ENCODE measurements at regions not wholly inside any gene's neighbourhood (a gene's known extent, or its start where the extent isn't known, plus 50 kb on each side); places are given as distances from the start of the nearest gene placed in this dataset.

DNA sequence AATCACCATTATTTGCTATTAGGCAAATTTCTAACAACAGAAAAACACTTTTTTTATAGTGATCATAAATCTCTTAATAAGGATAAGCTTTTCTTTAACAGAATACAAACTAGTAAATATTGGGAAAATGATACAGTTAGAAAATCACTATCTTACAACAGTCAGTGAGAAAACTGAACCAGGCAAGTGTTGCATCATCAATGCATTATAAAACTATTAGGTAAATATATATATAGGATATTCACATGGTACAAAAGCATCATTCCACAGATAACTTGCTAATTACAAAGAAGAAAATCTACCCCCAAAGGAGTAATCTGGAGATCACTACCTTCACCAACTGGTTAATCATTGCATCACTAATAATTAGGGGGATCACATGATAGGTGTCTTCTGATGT lies 652.1 kb downstream of the HACE1 start:
- DNase-seq (ENCODE audit: low spot score) = no peak

DNA sequence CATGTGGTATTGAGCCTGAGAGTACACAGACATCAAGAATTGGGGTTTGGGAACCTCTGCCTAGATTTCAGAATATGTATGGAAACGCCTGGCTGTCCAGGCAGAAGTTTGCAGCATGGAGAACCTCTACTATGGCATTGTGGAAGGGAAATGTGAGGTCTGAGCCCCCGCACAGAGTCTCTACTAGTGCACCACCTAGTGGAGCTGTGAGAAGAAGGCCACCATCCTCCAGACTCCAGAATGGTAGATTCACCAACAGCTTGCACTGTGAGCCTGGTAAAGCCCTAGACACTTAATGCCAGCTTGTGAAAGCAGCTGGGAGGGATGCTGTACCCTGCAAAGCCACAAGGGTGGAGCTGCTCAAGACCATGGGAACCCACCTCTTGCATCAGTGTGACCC lies 658.2 kb downstream of the HACE1 start:
- no peak for DNase-seq (ENCODE audit: low spot score)

DNA sequence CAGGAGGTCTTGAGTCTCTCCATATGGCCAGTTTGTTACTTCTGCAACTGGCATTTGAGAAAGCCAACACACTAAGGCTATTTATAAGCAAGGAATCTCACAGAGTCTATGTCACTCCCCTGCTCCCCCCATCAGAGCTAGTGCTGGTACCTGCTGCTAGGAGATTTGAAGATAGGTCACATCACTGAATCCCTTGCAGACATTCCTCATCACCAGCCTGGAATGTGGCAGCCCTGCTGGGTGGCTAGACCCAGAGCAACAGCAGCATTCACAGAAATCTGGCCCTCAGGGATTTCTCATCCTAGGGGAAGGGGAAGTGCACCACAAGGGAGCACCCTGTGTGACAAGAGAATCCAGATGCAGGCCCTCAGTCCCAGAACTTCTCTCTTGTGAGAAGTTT lies 672.1 kb downstream of the HACE1 start:
- no peak for DNase-seq (ENCODE audit: low spot score)

DNA sequence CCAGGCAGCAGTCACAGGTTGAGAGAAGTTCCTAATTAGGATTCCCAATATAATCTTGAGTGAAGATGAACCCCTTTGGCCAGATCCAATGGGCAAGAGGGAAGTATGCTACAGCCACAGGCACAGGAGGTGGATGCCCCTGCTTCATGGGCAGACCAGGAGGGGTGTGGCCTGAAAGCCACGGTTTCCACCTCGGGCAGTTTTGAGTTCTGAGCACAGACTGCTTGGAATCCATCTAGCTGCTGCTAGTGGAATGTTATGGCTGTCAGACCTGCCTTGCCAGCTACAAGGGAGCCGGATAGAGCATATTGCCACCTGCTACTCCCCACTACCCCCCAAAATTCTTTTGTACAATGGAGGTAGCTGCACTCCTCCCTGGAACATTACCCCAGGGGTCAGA lies 672.9 kb downstream of the HACE1 start:
- no peak for DNase-seq (ENCODE audit: low spot score)

DNA sequence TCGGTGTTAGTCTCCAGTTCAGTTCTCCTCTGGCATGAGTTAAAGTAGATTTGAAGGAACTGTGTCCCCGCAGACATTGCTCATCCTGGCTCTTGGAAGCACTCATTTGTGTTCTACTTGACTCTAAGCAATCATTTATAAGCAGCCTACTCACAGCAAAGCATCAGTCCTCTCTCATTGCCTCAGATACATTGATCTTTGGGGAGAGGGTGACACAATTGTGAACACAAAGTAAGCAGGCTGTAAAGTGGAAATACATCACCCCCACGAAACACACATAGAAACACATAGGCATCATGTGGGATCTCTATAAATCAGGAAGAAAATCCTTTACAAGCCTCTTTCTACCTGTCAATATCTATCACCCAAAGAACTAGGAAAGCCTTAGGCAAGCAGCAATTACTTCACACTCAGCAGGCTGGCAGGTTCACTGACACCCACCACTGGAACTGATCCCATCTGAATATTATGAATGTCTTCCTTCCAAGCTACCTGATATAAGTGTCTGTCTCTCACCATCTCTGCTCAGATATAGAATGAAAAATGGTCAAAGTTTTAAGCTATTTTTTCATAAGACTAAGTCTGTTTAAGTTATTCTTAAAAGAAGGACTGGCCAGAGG lies 675.8 kb downstream of the HACE1 start:
- DNase-seq (ENCODE audit: low spot score) = no peak

DNA sequence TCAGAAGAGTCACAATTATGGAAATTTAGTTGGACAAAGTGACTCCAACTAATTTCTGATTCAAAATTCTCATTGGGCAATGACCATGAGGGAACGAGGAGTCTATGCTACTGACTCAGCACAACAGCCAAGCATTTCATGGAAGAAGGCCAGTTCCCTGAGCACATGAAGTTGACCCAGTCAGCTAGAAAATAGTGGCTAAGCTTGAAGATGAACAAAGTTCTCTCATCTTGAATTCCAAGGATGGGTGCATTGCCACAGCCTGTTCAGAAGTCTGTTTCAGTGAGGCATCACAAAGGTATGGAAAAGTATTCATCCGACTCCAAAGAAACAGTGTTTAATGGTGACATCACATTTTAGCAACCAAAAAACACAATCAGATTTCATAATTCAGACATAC lies 676.9 kb downstream of the HACE1 start:
- no peak for DNase-seq (ENCODE audit: low spot score)

DNA sequence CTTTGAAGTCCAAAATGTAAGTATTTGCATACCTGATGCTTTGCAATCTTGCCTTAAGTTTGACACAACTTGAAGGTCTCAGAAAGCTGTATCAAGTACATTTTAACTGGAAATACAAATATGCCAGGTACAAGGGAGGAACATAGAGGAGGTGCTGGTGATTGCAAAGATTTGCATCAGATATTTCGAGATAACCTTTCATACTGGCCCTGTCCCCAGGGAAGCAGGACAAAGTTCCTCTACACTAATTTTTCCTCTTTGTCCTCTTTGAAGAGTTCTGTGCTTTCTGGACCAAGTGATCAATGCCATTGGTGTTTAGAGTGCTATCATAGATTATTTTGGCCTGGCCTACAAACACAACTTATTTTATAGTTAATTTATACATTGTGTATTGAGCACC lies 686.1 kb downstream of the HACE1 start:
- no peak for DNase-seq (ENCODE audit: low spot score)

DNA sequence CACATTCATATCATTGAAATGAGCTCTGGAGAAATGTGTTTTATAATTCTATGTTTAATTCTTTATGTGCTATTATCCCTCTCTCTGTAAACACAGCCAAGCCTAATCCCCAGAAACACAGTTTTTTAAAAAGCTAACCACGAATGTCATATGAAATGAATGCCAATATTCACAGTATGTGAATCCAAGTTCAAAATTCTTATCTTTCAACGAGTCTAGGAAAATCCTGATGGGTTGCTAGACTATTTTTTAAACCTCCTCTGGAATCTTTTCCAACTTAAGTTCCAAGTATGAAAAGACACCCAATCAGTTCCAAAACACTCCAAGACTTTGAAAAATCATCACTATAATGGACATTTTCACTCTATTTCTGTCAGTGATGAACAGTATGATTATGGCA lies 689.3 kb downstream of the HACE1 start:
- DNase-seq (ENCODE audit: low spot score) = no peak

DNA sequence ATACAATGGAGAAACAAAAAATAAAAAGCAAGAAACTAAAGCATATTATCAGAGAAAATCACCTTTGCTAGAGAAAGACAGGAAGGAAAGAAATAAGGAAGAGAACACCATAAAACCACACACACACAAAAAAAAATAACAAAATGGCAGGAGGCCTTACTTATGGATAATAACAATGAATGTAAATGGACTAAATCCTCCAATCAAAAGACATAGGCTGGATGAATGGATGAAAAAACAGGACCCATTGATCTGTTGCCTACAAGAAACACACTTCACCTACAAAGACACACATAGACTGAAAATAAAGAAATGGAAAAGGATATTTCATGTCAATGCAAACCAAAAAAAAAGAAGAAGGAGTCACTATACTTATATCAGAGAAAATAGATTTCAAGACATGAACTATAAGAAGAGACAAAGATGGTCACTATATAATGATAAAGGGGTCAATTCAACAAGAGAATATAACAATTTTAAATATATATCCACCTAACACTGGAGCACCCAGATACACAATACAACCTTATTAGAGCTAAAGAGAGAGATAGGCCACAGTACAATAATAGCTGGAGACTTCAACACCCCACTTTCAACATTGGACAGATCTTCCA lies 693.6 kb downstream of the HACE1 start:
- DNase-seq (ENCODE audit: low spot score) = no peak

DNA sequence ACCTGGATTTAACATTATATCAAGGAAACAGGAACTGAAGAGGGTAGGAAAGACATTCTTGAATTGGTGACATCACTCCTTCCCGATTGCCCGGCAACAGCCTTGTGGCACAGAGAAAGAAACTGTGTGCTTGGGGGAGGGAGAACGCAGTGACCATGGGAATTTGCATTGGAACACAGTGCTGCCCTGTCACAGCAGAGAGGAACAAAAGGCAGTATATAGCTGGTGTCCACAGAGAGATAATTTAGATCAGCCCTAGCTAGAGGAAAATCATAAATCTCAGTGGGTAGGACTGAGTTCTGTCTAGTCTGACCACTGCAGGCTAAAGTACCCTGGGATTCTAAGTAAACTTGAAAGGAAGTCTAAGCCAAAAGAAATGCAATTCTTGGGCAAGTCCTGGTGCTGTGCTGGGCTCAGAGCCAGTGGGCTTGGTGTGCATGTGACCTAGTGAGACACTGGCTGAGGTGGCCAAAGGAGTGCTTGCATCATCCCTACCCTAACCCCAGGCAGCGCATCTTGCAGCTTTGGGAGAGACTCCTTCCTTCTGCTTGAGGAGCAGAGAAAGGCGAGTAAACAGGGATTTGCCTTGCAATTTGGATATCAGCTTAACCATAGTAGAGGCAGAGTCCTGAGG lies 697.6 kb downstream of the HACE1 start:
- no peak for DNase-seq (ENCODE audit: low spot score)

DNA sequence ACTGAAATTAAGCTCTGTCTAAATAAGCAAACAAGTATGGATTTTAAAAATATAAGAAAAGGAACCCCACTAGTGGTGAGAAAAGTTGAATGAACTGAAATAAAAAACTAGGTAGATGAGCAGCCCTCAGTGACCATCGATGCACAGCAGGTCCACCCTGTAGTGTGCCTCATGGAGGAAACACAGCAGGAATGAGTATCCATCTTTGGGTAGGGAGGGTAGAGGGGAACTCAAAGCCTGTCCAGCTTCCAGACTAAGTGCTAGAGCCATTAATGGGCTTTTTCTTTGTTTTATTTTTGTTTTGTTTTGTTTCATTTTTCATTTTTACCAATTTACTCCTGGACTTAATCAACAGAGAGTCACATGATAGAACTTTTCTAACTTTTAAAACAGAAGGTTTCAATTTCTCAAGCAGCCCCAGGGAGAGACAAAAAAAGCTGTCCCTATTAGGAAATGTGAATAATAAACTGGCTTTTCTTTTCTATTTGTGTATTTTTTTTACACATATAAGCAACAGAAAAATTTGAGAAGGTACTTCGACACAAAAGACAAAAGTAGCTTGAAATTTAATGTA lies 700.6 kb downstream of the HACE1 start:
- no peak for DNase-seq (ENCODE audit: low spot score)

DNA sequence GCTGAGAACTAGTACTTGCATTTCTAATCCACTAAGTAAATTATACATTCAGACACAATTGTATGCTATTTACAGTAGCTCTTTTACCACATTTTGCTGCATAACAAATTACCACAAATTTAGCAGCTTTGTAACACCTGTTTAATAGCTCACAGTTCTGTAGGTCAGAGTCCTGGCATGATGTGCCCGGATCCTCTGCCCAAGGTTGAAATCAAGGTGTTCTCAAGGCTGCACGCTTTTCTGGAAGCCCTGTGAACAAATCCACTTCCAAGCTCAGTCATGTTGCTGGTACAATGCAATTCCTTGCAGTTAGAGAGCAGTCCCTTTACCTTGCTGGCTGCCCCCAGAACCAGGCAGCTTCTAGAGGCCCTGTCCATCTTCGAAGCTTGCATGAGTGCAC lies 716.0 kb downstream of the HACE1 start:
- no peak for DNase-seq (ENCODE audit: low spot score)

DNA sequence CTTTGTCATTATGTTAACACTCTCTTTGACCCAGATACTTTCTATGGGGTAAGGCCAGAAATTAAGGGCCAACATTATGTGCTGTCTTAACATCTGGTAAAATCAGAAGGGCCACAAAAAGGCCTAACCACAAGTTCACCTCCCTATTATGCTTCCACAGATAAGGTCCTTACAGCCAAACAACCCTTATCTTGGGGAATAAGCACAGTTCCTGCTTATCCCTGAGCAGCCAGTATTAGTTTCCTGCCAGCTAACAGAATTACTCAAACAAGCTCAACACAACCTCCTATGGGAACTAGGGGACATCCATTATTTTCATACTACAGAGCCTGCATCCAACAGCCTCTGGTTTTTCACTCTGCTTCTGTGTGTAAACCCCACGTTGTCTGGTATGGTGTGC lies 724.8 kb downstream of the HACE1 start:
- DNase-seq (ENCODE audit: low spot score) = no peak

DNA sequence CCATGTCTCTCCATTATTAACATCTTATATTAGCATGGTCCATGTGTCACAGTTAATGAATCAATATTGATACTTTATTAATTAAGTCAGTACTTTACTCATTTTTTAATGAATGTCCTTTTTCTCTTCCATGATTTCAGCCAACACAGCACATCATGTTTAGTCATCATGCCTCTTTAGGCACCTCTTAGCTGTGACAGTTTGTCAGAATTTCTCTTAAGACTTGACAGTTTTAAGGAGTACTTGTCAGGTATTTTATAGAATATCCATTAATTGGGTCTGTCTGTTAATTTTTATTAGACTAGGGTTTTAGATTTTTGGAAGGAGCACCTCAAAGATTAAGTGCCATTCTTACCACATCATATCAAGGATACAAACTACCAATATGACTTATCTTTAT lies 729.4 kb downstream of the HACE1 start:
- DNase-seq (ENCODE audit: low spot score) = no peak

DNA sequence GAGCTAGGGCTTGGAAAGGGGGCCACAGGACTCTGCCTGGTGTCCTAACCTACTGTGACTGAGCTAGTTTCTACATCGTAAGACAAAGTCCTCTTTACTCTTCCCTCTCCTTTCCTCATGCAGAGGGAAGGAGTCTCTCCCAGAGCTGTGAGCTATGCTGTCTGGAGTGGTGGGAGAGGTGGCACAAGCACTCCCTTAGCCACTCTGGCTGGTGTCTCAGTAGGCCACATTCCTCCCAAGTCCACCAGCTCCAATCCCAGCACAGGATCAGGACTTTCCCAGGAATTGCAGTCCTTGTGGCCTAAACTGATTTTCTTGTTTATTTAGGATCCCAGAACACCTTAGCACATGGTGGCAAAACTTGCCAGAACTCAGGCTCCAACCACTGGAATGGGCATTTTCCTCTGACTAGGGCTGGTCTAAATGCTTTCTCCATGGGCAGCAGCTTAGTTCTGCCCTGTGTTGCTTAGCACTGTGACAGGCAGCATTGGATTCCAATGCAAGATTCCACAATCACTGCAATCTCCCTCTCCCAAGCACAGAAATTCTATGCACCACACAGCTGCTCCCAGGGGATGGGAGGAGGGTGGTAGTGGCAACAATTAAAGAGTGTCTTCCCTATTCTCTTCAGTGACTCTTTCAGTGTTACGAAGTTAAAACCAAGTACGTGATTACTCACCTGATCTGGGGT lies 733.3 kb downstream of the HACE1 start:
- no peak for DNase-seq (ENCODE audit: low spot score)

DNA sequence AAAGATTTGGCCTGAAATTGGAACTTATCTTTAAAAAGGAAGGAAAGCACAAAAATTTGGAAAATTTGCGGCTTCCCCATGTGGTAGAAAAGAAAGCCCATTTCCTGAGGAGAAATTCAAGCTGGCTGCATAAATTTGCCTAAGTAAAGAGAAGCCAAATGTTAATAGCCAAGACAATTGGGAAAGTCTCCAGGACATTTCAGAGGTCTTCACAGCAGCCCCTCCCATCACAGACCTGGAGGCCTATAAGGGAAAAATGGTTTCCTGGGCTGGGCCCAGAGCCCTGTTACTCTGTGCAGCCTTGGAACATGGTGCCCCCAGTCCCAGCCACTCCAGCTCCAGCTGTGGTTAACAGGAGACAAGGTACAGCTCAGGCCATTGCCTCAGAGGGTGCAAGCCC lies 736.5 kb downstream of the HACE1 start:
- no peak for DNase-seq (ENCODE audit: low spot score)

DNA sequence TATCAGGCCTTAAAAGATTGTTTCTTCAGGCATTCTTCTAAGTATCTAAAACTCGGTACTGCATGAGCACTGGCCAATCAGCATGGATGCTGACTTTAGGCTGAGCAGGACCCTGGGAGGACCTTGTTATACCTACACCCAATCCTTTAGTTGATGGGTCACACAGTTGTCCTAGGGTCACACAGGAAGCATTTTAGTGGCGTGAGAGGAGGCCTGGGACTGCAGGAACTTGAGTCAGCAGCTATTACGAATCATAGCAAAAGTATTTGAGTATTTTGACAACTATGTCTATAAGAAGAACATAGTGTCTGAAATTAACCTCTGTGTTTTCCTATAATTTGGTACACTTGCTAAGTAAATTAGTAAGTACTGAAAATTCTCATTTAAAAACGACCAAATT lies 741.4 kb downstream of the HACE1 start:
- peak; percentile 1 for DNase-seq (ENCODE audit: low spot score)

DNA sequence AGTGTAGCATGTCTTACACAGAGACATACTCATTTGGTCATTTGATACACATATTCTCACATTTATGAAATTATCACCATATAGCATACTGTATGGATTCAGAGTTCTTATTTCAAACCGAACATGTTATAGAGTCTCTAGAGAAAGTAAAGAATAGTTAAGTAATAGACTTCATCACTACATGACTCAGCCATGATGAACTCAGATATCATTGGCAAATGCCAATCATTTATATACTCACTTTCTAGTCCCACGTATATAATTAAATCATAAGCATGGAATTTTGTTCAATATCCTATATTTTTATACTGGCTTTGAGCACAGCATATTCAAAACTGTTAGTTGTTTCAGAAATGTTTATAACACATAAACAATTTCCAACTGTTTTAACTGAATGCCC lies 749.9 kb downstream of the HACE1 start:
- DNase-seq (ENCODE audit: low spot score) = no peak

DNA sequence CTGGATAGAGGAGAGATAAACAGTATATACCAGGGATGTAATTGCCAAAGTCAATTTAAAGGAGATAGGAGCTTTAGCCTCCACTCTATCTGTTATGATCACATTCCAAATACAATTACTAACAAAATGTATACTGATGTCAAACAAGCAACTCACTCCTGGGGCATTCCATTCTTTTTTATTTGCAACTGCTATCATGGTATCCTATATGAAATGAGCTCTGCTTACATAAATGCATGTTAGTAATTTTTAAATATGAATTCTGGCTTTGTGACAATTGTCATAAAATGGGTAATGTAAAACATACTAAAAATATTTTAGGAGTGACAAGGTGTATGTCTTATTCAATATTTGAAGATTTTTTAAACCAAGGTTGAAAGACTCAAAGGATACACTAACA lies 751.1 kb downstream of the HACE1 start:
- no peak for DNase-seq (ENCODE audit: low spot score)

DNA sequence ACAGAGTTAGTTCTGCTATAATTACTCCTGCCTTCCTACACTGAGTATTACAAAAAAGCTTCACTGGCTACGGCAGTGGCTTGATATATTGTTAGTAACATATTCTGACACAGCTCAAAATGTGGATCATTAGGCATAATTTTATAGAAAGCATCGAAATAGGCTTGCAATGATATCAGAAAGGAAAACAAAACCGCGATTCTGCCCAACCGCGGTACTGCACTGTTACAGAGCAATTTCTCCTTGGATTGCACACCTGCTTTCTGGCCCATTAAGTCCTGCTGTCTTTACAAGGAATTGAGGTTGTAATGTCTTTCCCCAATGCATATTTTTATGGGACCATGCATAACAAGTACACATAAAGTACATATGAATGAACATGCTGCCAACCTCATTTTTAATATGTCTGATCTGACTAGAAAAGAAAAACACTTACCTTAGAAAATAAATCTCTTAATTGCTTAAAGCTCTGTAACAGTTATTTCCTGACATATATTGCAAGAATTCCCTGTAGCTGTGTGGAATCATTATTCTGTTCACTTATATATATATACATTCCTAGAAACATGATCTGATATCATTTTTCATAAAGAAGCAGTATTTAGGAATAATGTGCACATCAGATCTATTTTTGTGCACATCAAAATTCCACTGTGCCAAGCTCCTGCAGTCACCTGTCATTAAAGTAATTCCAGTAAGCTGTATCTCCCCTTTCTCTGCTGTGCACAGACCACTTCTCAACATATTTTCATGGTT lies 763.9 kb downstream of the HACE1 start:
- DNase-seq (ENCODE audit: low spot score) = no peak

DNA sequence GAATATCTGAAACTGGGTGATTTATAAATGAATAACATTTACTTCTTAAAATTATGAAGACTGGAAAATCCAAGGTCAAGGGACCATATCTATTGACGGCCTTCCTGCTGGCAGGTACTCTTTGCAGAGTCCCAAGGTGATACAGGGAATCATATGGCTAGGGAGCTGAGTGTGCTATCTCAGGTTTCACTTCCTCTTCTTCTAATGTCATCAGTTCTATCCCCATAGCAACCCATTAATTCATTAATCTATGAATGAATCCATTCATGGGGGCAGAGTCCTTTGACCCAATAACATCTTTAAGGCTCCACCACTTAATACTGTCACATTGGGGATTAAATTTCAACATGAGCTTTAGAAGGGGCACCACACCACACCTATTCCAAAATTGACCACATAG lies 772.0 kb downstream of the HACE1 start:
- no peak for DNase-seq (ENCODE audit: low spot score)

DNA sequence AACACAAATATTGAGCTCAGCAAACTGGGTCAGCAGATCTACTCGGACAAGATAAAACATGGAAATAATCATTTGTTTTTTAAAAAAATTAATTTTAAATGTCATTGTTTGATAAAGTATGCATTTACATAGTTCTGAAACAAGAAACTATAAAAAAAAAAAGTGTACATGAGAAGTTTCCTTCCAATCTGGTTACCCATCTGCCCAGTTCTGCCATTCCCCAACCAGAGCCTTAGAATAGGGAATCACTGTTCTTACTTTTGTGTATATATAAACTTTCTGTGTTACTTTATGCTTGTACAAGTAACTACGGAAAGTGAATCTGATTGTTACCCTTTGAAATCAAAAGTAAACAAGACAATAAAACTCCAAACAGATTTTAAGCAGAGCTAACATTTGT lies 791.4 kb downstream of the HACE1 start:
- DNase-seq (ENCODE audit: low spot score) = no peak
